HCT116 (cell line): ENCODE measurements at regions not wholly inside any gene's neighbourhood (a gene's known extent, or its start where the extent isn't known, plus 50 kb on each side); places are given as distances from the start of the nearest gene placed in this dataset.

Experiments
- ATAC-seq: fragments of 200-7000 bp; cut with Tn5 transposase; 2 replicates; pipeline ENCODE4 v1.9.1; 2020; ENCODE audit warnings: mild to moderate bottlenecking, moderate library complexity
- BruUV-seq: library from RNA; stranded (reverse); fragments of 400-500 nt; replicated peaks from 2 replicates; lab custom pipeline; 2021; lab: Mats Ljungman, UMichigan
- CTCF ChIA-PET: fragments of 300-600 bp; sonication (Branson Sonifier 250); formaldehyde crosslinking; loops from one replicate; lab custom pipeline; 2021; ENCODE audit warnings: antibody characterized with exemption; lab: Charles Lee
- POLR2A ChIA-PET: fragments of 300-600, 350-600 bp; sonication (Branson Sonifier 250); formaldehyde crosslinking; loops from one replicate; lab custom pipeline; 2021; ENCODE audit warnings: antibody characterized with exemption; lab: Charles Lee
- RAD21 ChIA-PET, 2 experiments: fragments of 300-600 bp; sonication (Branson Sonifier 250); formaldehyde crosslinking; loops; one replicate each; lab custom pipeline; 2023; ENCODE audit warnings: low total read pairs in 2 of 2; ENCODE audit not compliant: uncharacterized antibody in 2 of 2, unreplicated experiment in 2 of 2, low non-redundant PET in 1 of 2; lab: Charles Lee
- DNase-seq: peaks from one replicate; pipeline ENCODE4 v3.0.0-alpha.2; 2010; ENCODE audit warnings: low read depth, low spot score
- H2AFZ ChIP-seq: fragments of 200-600 bp; shearing (Covaris generic), sonication (generic); 2 replicates; pipeline ENCODE4 v1.6.1; 2017; ENCODE audit warnings: low read depth, mixed run types, mixed read lengths, antibody characterized with exemption, low read length; ENCODE audit not compliant: poor library complexity, severe bottlenecking
- H3K27ac ChIP-seq: 2 replicates; pipeline ENCODE4 v1.5.1; 2012; ENCODE audit warnings: low read depth, low read length
- H3K27me3 ChIP-seq: fragments of 200-600 bp; sonication (generic); 2 replicates; pipeline ENCODE4 v1.6.1; 2016; ENCODE audit warnings: mixed run types, low read length, mixed read lengths; ENCODE audit not compliant: insufficient read depth
- H3K36me3 ChIP-seq, 2 experiments: fragments of 200-500 bp in 1 of 2; fragments of 200-600 bp in 1 of 2; sonication (Bioruptor generic) in 1 of 2; sonication (generic) in 1 of 2; 2 replicates each; pipeline versions ENCODE4 v1.5.1 to v1.6.1; 2014 to 2016; ENCODE audit warnings: low read length in 2 of 2, inconsistent platforms in 1 of 2, mixed read lengths in 1 of 2, mixed run types in 1 of 2; ENCODE audit not compliant: insufficient read depth in 2 of 2, control insufficient read depth in 1 of 2
- H3K4me1 ChIP-seq, 2 experiments: fragments of 200-600 bp in 1 of 2; sonication (generic) in 1 of 2; 2 replicates each; pipeline versions ENCODE4 v1.5.1 to v1.6.1; 2012 to 2017; ENCODE audit warnings: low read length in 2 of 2, inconsistent platforms in 1 of 2, mild to moderate bottlenecking in 1 of 2, mixed read lengths in 1 of 2, mixed run types in 1 of 2, moderate library complexity in 1 of 2; ENCODE audit not compliant: insufficient read depth in 2 of 2, control insufficient read depth in 1 of 2
- H3K4me2 ChIP-seq: fragments of 200-600 bp; sonication (generic); 2 replicates; pipeline ENCODE4 v1.6.1; 2017; ENCODE audit warnings: mixed run types, low read length, mixed read lengths
- H3K4me3 ChIP-seq, 2 experiments: fragments of 200-600 bp in 1 of 2; sonication (generic) in 1 of 2; replicated peaks in 1 of 2; 2 replicates each; pipeline ENCODE4 v1.5.1; 2011 to 2016; ENCODE audit warnings: low read length in 2 of 2, control low read depth in 1 of 2, low read depth in 1 of 2, mild to moderate bottlenecking in 1 of 2, mixed read lengths in 1 of 2, mixed run types in 1 of 2
- H3K79me2 ChIP-seq: fragments of 200-600 bp; sonication (generic); 2 replicates; pipeline ENCODE4 v1.6.1; 2017; ENCODE audit warnings: mild to moderate bottlenecking, mixed run types, low read length, moderate library complexity, mixed read lengths; ENCODE audit not compliant: insufficient read depth
- H3K9ac ChIP-seq: fragments of 200-600 bp; sonication (generic); 2 replicates; pipeline ENCODE4 v1.6.1; 2016; ENCODE audit warnings: low read length, mixed read lengths
- H3K9me2 ChIP-seq: fragments of 200-600 bp; sonication (generic), shearing (Covaris generic); 2 replicates; pipeline ENCODE4 v1.6.1; 2017; ENCODE audit warnings: mixed run types, mild to moderate bottlenecking, moderate library complexity; ENCODE audit not compliant: insufficient read depth
- H3K9me3 ChIP-seq, 2 experiments: fragments of 200-500 bp in 1 of 2; fragments of 200-600 bp in 1 of 2; sonication (Bioruptor generic) in 1 of 2; sonication (generic) in 1 of 2; 2 replicates each; pipeline ENCODE4 v1.6.1; 2014 to 2017; ENCODE audit warnings: low read length in 2 of 2, mixed read lengths in 2 of 2, inconsistent platforms in 1 of 2, low read depth in 1 of 2, mild to moderate bottlenecking in 1 of 2, mixed run types in 1 of 2, moderate library complexity in 1 of 2; ENCODE audit not compliant: control insufficient read depth in 1 of 2, insufficient read depth in 1 of 2
- H4K20me1 ChIP-seq: fragments of 200-600 bp; sonication (generic), shearing (Covaris generic); 2 replicates; pipeline ENCODE4 v1.6.1; 2017; ENCODE audit warnings: mixed run types, mild to moderate bottlenecking, moderate library complexity; ENCODE audit not compliant: insufficient read depth
- ATF3 ChIP-seq: IDR thresholded peaks from 2 replicates; pipeline ENCODE4 v1.6.1; 2012
- CEBPB ChIP-seq: IDR thresholded peaks from 2 replicates; pipeline ENCODE4 v1.6.1; 2012; ENCODE audit warnings: low read depth
- CTCF ChIP-seq, 3 experiments: fragments of 200-600 bp in 1 of 3; sonication (generic) in 1 of 3; IDR thresholded peaks in 2 of 3; conservative IDR thresholded peaks in 1 of 3; 2 replicates each; pipeline ENCODE4 v1.5.1; 2012 to 2017; ENCODE audit warnings: low read depth in 2 of 3, low read length in 2 of 3, antibody characterized with exemption in 1 of 3, borderline replicate concordance in 1 of 3, control low read depth in 1 of 3, mild to moderate bottlenecking in 1 of 3, mixed read lengths in 1 of 3, mixed run types in 1 of 3, moderate library complexity in 1 of 3; ENCODE audit not compliant: insufficient read depth in 1 of 3
- ELF1 ChIP-seq: IDR thresholded peaks from 2 replicates; pipeline ENCODE4 v1.6.1; 2012; ENCODE audit warnings: low read depth, borderline replicate concordance
- MAX ChIP-seq: IDR thresholded peaks from 2 replicates; pipeline ENCODE4 v1.6.1; 2012
- RAD21 ChIP-seq: IDR thresholded peaks from 2 replicates; pipeline ENCODE4 v1.6.1; 2012; ENCODE audit warnings: low read depth, mild to moderate bottlenecking
- SIN3A ChIP-seq: IDR thresholded peaks from 2 replicates; pipeline ENCODE4 v1.6.1; 2012; ENCODE audit warnings: low read depth
- SRF ChIP-seq: IDR thresholded peaks from 2 replicates; pipeline ENCODE4 v1.6.1; 2012; ENCODE audit warnings: low read depth
- YY1 ChIP-seq: IDR thresholded peaks from 2 replicates; pipeline ENCODE4 v1.6.1; 2011; ENCODE audit warnings: low read length, low read depth, moderate library complexity, mild to moderate bottlenecking; ENCODE audit not compliant: insufficient replicate concordance; ENCODE audit errors: extremely low read depth
- ZBTB33 ChIP-seq: IDR thresholded peaks from 2 replicates; pipeline ENCODE4 v1.6.1; 2011; ENCODE audit warnings: mild to moderate bottlenecking, low read length, moderate library complexity; ENCODE audit not compliant: insufficient replicate concordance; ENCODE audit errors: extremely low read depth
- intact Hi-C: fragments of 100-400 bp; cut with micrococcal nuclease; formaldehyde crosslinking; loops from 2 replicates; pipeline ENCODE4 v1.10.0; 2022

GRCh38 chr3:89813500-89813899 lies 706.1 kb downstream of the EPHA3 start:
- BruUV-seq, result no TSS peak
- Histone ChIP-seq H3K4me2 (no peak overlapping the region), H3K9me3 (peaks cover 11 to 26% of the 10 kb centered on the region in 2 experiments; a peak in 2 of 4 replicates), H3K27me3 (no peaks in the 10 kb centered on the region), H3K36me3 (no peaks in the 10 kb centered on the region), H2AFZ (no peak overlapping the region)
- ChIA-PET POLR2A (no interaction called here), CTCF (no interaction called here)
- TF ChIP-seq ELF1, result no peak
- TF ChIP-seq ATF3, result no peak
- TF ChIP-seq CEBPB, result no peak
- no peak for TF ChIP-seq SRF
- no peak for TF ChIP-seq YY1
- TF ChIP-seq SIN3A, result no peak
- TF ChIP-seq ZBTB33, result no peak
- no peak for TF ChIP-seq CTCF (IDR thresholded peaks at IDR 0.05 in 2 of 3, conservative IDR thresholded peaks at IDR 0.05 in 1 of 3; ENCODE audit: borderline replicate concordance in 1 of 3, insufficient read depth in 1 of 3, low read depth in 2 of 3, low read length in 2 of 3)
- no peak for TF ChIP-seq MAX
- TF ChIP-seq RAD21, result no peak
- TF ChIP-seq, all 23 proteins: peak for 0
- RAD21 ChIA-PET, result no interaction called here
- DNase-seq (no peak), ATAC-seq (no peak)
- no peaks in the 10 kb centered on the region for H3K79me2 ChIP-seq
- no peaks in the 10 kb centered on the region for H3K9me2 ChIP-seq
- H3K4me1 ChIP-seq, result no peaks in the 10 kb centered on the region
- H3K9ac ChIP-seq, result no peak overlapping the region
- no peak overlapping the region for H3K4me3 ChIP-seq
- intact Hi-C loops, result no loop called here
- H3K27ac ChIP-seq, result no peak overlapping the region
- H4K20me1 ChIP-seq, result no peaks in the 10 kb centered on the region
